Vagina (tissue), 2 donors: ENCODE measurements at regions not wholly inside any gene's neighbourhood (a gene's known extent, or its start where the extent isn't known, plus 50 kb on each side); places are given as distances from the start of the nearest gene placed in this dataset.

ENCODE experiments used
- DNase-seq, 2 donors: peaks; one replicate each; pipeline ENCODE4 v3.0.0-alpha.2; 2017; ENCODE audit errors: extremely low spot score in 2 of 2
- H3K27ac ChIP-seq: fragments of 200-600 bp; sonication (generic); one replicate; pipeline ENCODE4 v1.5.1; 2019
- H3K27me3 ChIP-seq: fragments of 200-600 bp; sonication (generic); one replicate; pipeline ENCODE4 v1.5.1; 2019
- H3K36me3 ChIP-seq, 2 donors: fragments of 200-600 bp; sonication (generic); one replicate each; pipeline ENCODE4 v1.5.1; 2017 to 2019
- H3K4me1 ChIP-seq: fragments of 200-600 bp; sonication (generic); one replicate; pipeline ENCODE4 v1.5.1; 2019
- H3K4me3 ChIP-seq, 2 donors: fragments of 200-600 bp; sonication (generic); 1 replicate in 1 of 2; 2 replicates in 1 of 2; pipeline ENCODE4 v1.5.1; 2016 to 2019
- H3K9me3 ChIP-seq: fragments of 200-600 bp; sonication (generic); one replicate; pipeline ENCODE4 v1.5.1; 2019
- CTCF ChIP-seq, 3 experiments: fragments of 450-650 bp in 2 of 3; fragments of 200-600 bp in 1 of 3; sonication (generic) in 1 of 3; IDR thresholded peaks; one replicate each; pipeline ENCODE4 v1.5.1; 2017 to 2019; ENCODE audit warnings: antibody characterized with exemption in 3 of 3, mild to moderate bottlenecking in 2 of 3, moderate library complexity in 2 of 3
- POLR2A ChIP-seq, 2 donors: fragments of 450-650 bp; IDR thresholded peaks; one replicate each; pipeline ENCODE4 v1.6.1; 2017; ENCODE audit warnings: antibody characterized with exemption in 2 of 2, mild to moderate bottlenecking in 2 of 2, moderate library complexity in 2 of 2
- POLR2AphosphoS5 ChIP-seq, 2 donors: sonication (generic); formaldehyde crosslinking; IDR thresholded peaks; one replicate each; pipeline ENCODE4 v1.9.0; 2017; ENCODE audit warnings: antibody characterized with exemption in 2 of 2, mild to moderate bottlenecking in 2 of 2, low read depth in 1 of 2; ENCODE audit not compliant: insufficient read depth in 1 of 2
- intact Hi-C: fragments of 100-400 bp; cut with DNase I; formaldehyde crosslinking; loops from one replicate; pipeline ENCODE4 v1.15.1; 2023

DNA sequence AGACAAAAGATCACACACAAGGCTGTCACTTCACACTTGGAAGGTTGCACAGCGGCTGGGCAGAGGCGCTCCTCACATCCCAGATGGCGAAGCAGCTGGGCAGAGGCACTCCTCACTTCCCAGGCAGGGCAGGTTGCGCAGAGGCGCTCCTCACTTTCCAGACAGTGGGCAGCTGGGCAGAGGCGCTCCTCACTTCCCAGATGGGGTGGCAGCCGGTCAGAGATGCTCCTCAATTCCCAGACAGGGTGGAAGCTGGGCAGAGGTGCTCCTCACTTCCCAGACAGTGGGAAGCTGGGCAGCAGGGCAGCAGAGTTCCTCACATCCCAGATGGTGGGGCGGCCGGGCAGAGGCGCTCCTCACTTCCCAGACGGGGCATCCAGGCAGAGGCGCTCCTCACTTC lies 199.2 kb downstream of the RTL9 start:
- Histone ChIP-seq H3K27me3 (no peaks in the 10 kb centered on the region), H3K27ac (no peak overlapping the region), H3K4me3 (no peak overlapping the region), H3K4me1 (no peaks in the 10 kb centered on the region), H3K9me3 (no peaks in the 10 kb centered on the region), H3K36me3 (no peaks in the 10 kb centered on the region)
- intact Hi-C loops = no loop called here
- TF ChIP-seq POLR2AphosphoS5 (IDR thresholded peaks at IDR 0.05; ENCODE audit: insufficient read depth in 1 of 2, low read depth in 1 of 2) = no peak
- no peak for TF ChIP-seq POLR2A (IDR thresholded peaks at IDR 0.05)
- no peak for TF ChIP-seq CTCF (IDR thresholded peaks at IDR 0.05)
- no peak for DNase-seq

- H3K27ac ChIP-seq = no peak overlapping the region
- H3K36me3 ChIP-seq = no peaks in the 10 kb centered on the region
- no peak for TF ChIP-seq POLR2A (IDR thresholded peaks at IDR 0.05)
- TF ChIP-seq CTCF (IDR thresholded peaks at IDR 0.05) = no peak
- no peak for TF ChIP-seq POLR2AphosphoS5 (IDR thresholded peaks at IDR 0.05; ENCODE audit: insufficient read depth in 1 of 2, low read depth in 1 of 2)
- intact Hi-C loops = no loop called here
- no peak for DNase-seq
- no peaks in the 10 kb centered on the region for H3K27me3 ChIP-seq
- no peak overlapping the region for H3K4me3 ChIP-seq
- H3K4me1 ChIP-seq = no peaks in the 10 kb centered on the region
- no peaks in the 10 kb centered on the region for H3K9me3 ChIP-seq
Observed at GRCh38 chrX:110558406-110558805, 199.8 kb downstream of the RTL9 start.

DNA sequence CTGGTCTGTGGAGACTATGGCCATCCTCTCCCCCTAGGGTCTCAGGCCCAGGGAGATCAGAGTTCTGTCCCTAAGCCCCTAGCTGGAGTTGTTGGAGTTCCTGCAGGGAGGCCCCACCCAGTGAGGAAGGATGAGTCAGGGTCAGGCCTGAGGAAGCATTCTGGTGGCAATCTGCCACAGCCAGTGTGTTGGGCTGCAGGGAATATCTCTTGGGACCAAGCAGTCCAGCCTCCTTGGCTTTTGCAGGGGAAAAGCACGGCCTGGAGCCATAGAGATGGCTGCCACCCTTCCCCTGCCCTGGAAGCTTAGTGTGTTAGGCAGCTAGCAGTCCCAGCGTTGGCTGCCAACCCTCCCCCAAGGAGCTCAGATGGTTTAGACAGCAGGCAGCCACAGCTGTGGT lies 202.4 kb downstream of the RTL9 start:
- H3K36me3 ChIP-seq = no peaks in the 10 kb centered on the region
- TF ChIP-seq POLR2A (IDR thresholded peaks at IDR 0.05) (no peak), CTCF (IDR thresholded peaks at IDR 0.05) (no peak), POLR2AphosphoS5 (IDR thresholded peaks at IDR 0.05; ENCODE audit: insufficient read depth in 1 of 2, low read depth in 1 of 2) (no peak)
- H3K4me3 ChIP-seq = no peak overlapping the region
- no peaks in the 10 kb centered on the region for H3K4me1 ChIP-seq
- intact Hi-C loops = no loop called here
- no peaks in the 10 kb centered on the region for H3K9me3 ChIP-seq
- no peak for DNase-seq
- H3K27me3 ChIP-seq = no peaks in the 10 kb centered on the region
- no peak overlapping the region for H3K27ac ChIP-seq

- Histone ChIP-seq H3K4me1 (no peaks in the 10 kb centered on the region), H3K27ac (no peak overlapping the region), H3K4me3 (no peak overlapping the region), H3K36me3 (no peaks in the 10 kb centered on the region), H3K9me3 (no peaks in the 10 kb centered on the region), H3K27me3 (no peaks in the 10 kb centered on the region)
- TF ChIP-seq POLR2A (IDR thresholded peaks at IDR 0.05) (no peak), POLR2AphosphoS5 (IDR thresholded peaks at IDR 0.05; ENCODE audit: insufficient read depth in 1 of 2, low read depth in 1 of 2) (no peak), CTCF (IDR thresholded peaks at IDR 0.05) (no peak)
- intact Hi-C loops = no loop called here
- no peak for DNase-seq
Observed at GRCh38 chrX:110563282-110563681, 204.6 kb downstream of the RTL9 start.

DNA sequence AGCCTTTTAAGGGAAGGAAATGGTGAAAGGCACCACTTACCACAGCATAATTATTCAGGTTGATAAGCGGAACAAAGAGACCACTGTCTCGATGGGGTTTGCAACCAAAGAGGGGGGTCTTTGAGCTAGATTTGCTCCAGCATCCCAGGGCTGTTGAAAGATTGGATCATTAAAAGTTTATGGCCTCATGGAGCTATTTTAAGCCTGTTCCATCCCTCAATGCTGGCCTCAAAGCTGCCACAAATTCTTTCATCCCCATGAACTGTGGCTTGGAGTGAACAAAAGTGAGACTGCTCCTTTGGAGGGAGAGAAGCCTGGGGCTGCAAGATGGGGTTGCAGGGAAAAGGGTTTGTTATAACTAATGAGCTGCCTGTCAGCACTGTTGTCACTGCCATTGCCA lies 209.8 kb downstream of the RTL9 start:
- Histone ChIP-seq H3K27ac (no peak overlapping the region), H3K9me3 (no peaks in the 10 kb centered on the region), H3K27me3 (no peaks in the 10 kb centered on the region), H3K4me1 (no peaks in the 10 kb centered on the region), H3K36me3 (no peaks in the 10 kb centered on the region), H3K4me3 (no peak overlapping the region)
- intact Hi-C loops = no loop called here
- no peak for TF ChIP-seq CTCF (IDR thresholded peaks at IDR 0.05)
- TF ChIP-seq POLR2A (IDR thresholded peaks at IDR 0.05) = no peak
- TF ChIP-seq POLR2AphosphoS5 (IDR thresholded peaks at IDR 0.05; ENCODE audit: insufficient read depth in 1 of 2, low read depth in 1 of 2) = no peak
- DNase-seq = no peak
